Renal cortical epithelial cell (primary cell): ENCODE measurements at regions not wholly inside any gene's neighbourhood (a gene's known extent, or its start where the extent isn't known, plus 50 kb on each side); places are given as distances from the start of the nearest gene placed in this dataset.
"Not testable (repeated sequence)": the region's sequence is repeated elsewhere in the genome, so short reads cannot be mapped to it uniquely, and the experiment has no call there.

Experiments
- DNase-seq: peaks from one replicate; pipeline ENCODE4 v3.0.0-alpha.2; 2011; ENCODE audit warnings: low read depth

- DNase-seq = no peak
Observed at GRCh38 chr2:81363800-81364199, 1059.2 kb upstream of the LRRTM1 start.

GRCh38 chr2:81362468-81362867, 1057.9 kb upstream of the LRRTM1 start:
- DNase-seq = not testable (repeated sequence)

GRCh38 chr2:81355436-81355835, 1050.9 kb upstream of the LRRTM1 start:
- no peak for DNase-seq

- no peak for DNase-seq
Observed at GRCh38 chr2:81334046-81334445, 1029.5 kb upstream of the LRRTM1 start.

- no peak for DNase-seq
Observed at GRCh38 chr2:81328968-81329367, 1024.4 kb upstream of the LRRTM1 start.

- no peak for DNase-seq
Observed at GRCh38 chr2:81327911-81328310, 1023.4 kb upstream of the LRRTM1 start.

- peak; percentile 31 for DNase-seq
Observed at GRCh38 chr2:81324046-81324445, 1019.5 kb upstream of the LRRTM1 start.

- peak; percentile 90 for DNase-seq
Observed at GRCh38 chr2:81304154-81304830, 999.7 kb upstream of the LRRTM1 start.

GRCh38 chr2:81303321-81303720, 998.8 kb upstream of the LRRTM1 start:
- no peak for DNase-seq

- DNase-seq = no peak
Observed at GRCh38 chr2:81299841-81300240, 995.3 kb upstream of the LRRTM1 start.

- no peak for DNase-seq
Observed at GRCh38 chr2:81290846-81291245, 986.3 kb upstream of the LRRTM1 start.

- DNase-seq = peak; percentile 4
Observed at GRCh38 chr2:81283081-81283480, 978.5 kb upstream of the LRRTM1 start.

GRCh38 chr2:81282151-81282769, 977.7 kb upstream of the LRRTM1 start:
- no peak for DNase-seq

- no peak for DNase-seq
Observed at GRCh38 chr2:81276595-81276994, 972.0 kb upstream of the LRRTM1 start.

GRCh38 chr2:81266106-81266505, 961.6 kb upstream of the LRRTM1 start:
- DNase-seq = peak; percentile 39

- DNase-seq = no peak
Observed at GRCh38 chr2:81263989-81264388, 959.4 kb upstream of the LRRTM1 start.

- DNase-seq = peak; percentile 60
Observed at GRCh38 chr2:81260320-81260719, 955.8 kb upstream of the LRRTM1 start.

- peak; percentile 42 for DNase-seq
Observed at GRCh38 chr2:81250270-81250669, 945.7 kb upstream of the LRRTM1 start.

GRCh38 chr2:81249152-81249551, 944.6 kb upstream of the LRRTM1 start:
- DNase-seq = no peak

- peak; percentile 33 for DNase-seq
Observed at GRCh38 chr2:81247648-81248047, 943.1 kb upstream of the LRRTM1 start.

GRCh38 chr2:81242501-81242900, 937.9 kb upstream of the LRRTM1 start:
- no peak for DNase-seq

- no peak for DNase-seq
Observed at GRCh38 chr2:81238462-81238861, 933.9 kb upstream of the LRRTM1 start.

- DNase-seq = no peak
Observed at GRCh38 chr2:81235601-81236000, 931.0 kb upstream of the LRRTM1 start.

- peak; percentile 4 for DNase-seq
Observed at GRCh38 chr2:81234711-81235110, 930.2 kb upstream of the LRRTM1 start.
